Fibroblast of lung (primary cell): ENCODE measurements at regions not wholly inside any gene's neighbourhood (a gene's known extent, or its start where the extent isn't known, plus 50 kb on each side); places are given as distances from the start of the nearest gene placed in this dataset.

Experiments
- EZH2 ChIP-seq: IDR thresholded peaks from 2 replicates; pipeline ENCODE4 v1.5.1; 2012; ENCODE audit warnings: low read length, control low read depth, mild to moderate bottlenecking; ENCODE audit errors: missing control alignments
- TF ChIP-seq, protein P1 (sequence below), 2 donors: IDR thresholded peaks in 1 of 2; conservative IDR thresholded peaks in 1 of 2; 1 replicate in 1 of 2; 2 replicates in 1 of 2; pipeline ENCODE4 v1.5.1; 2011 to 2012; ENCODE audit warnings: low read length in 2 of 2, control low read depth in 1 of 2, inconsistent platforms in 1 of 2, low read depth in 1 of 2, mild to moderate bottlenecking in 1 of 2

DNA sequence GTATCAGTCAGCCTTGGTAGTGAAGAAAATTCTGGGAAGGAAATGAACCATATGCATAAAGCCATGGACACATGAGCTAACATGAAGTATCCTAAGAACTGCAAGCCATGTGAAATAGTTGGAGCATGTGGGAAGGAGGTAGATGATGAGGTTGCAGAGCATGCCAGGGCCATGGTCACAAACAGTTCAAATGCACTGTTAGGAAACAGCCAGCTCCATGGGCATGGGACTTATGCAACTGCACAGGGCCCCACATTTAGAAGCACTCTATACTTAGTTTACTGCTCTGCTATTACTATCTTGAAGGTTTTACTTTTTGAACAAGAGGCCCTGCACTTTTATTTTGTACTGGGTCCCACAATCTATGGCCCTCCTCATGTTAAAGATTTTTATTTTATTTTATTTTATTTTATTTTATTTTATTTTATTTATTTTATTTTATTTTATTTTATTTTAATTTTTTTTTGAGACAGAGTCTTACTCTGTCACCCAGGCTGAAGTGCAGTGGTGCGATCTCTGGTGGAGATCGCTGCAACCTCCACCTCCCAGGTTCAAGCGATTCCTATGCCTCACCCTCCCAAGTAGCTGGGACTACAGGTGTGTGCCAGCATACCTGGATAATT, 169.1 kb downstream of the IBTK start:
- TF ChIP-seq, protein P1, sequence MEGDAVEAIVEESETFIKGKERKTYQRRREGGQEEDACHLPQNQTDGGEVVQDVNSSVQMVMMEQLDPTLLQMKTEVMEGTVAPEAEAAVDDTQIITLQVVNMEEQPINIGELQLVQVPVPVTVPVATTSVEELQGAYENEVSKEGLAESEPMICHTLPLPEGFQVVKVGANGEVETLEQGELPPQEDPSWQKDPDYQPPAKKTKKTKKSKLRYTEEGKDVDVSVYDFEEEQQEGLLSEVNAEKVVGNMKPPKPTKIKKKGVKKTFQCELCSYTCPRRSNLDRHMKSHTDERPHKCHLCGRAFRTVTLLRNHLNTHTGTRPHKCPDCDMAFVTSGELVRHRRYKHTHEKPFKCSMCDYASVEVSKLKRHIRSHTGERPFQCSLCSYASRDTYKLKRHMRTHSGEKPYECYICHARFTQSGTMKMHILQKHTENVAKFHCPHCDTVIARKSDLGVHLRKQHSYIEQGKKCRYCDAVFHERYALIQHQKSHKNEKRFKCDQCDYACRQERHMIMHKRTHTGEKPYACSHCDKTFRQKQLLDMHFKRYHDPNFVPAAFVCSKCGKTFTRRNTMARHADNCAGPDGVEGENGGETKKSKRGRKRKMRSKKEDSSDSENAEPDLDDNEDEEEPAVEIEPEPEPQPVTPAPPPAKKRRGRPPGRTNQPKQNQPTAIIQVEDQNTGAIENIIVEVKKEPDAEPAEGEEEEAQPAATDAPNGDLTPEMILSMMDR (conservative IDR thresholded peaks at IDR 0.05 in 1 of 2, IDR thresholded peaks at IDR 0.05 in 1 of 2; ENCODE audit: low read depth in 1 of 2, low read length in 2 of 2) = no peak
- no peak for TF ChIP-seq EZH2
